IMR-90 (cell line): ENCODE measurements at regions not wholly inside any gene's neighbourhood (a gene's known extent, or its start where the extent isn't known, plus 50 kb on each side); places are given as distances from the start of the nearest gene placed in this dataset.

Experiments
- ATAC-seq: fragments of 200-7000 bp; cut with Tn5 transposase; 2 replicates; pipeline ENCODE4 v1.9.1; 2020; ENCODE audit warnings: low read depth, mild to moderate bottlenecking, moderate library complexity
- BruUV-seq: library from RNA; stranded (reverse); fragments of 400-500 nt; replicated peaks from 2 replicates; lab custom pipeline; 2021; lab: Mats Ljungman, UMichigan
- CTCF ChIA-PET: fragments of 300-600 bp; formaldehyde crosslinking; extraction: SDS; loops from one replicate; lab custom pipeline; 2021; ENCODE audit warnings: antibody characterized with exemption; lab: Yijun Ruan, JAX
- POLR2A ChIA-PET: fragments of 300-600 bp; sonication (Branson Sonifier 250); formaldehyde crosslinking; loops from one replicate; lab custom pipeline; 2022; ENCODE audit warnings: antibody characterized with exemption; ENCODE audit not compliant: unreplicated experiment; lab: Charles Lee
- DNase-seq: peaks from one replicate; pipeline ENCODE4 v3.0.0; 2013
- H2AFZ ChIP-seq: replicated peaks from 2 replicates; pipeline ENCODE3; 2013; ENCODE audit warnings: low read length, mild to moderate bottlenecking; ENCODE audit not compliant: poor library complexity
- H2AK5ac ChIP-seq: 2 replicates; pipeline ENCODE4 v1.6.1; 2013; ENCODE audit warnings: low read depth, low read length, inconsistent platforms
- H2AK9ac ChIP-seq: replicated peaks from 2 replicates; pipeline ENCODE3; 2013; ENCODE audit warnings: mild to moderate bottlenecking, low read depth, low read length, moderate library complexity; ENCODE audit not compliant: poor library complexity
- H2BK120ac ChIP-seq: 2 replicates; pipeline ENCODE4 v1.6.1; 2013; ENCODE audit warnings: low read depth, low read length, inconsistent platforms
- H2BK15ac ChIP-seq: 3 replicates; pipeline ENCODE4 v1.6.1; 2013; ENCODE audit warnings: low read depth, low read length, inconsistent platforms
- H2BK20ac ChIP-seq: 2 replicates; pipeline ENCODE4 v1.6.1; 2013; ENCODE audit warnings: low read depth, mild to moderate bottlenecking, inconsistent platforms, low read length, moderate library complexity
- H2BK5ac ChIP-seq: 2 replicates; pipeline ENCODE4 v1.6.1; 2013; ENCODE audit warnings: mild to moderate bottlenecking, low read depth, low read length, inconsistent platforms; ENCODE audit not compliant: poor library complexity, severe bottlenecking
- H3K14ac ChIP-seq: replicated peaks from 2 replicates; pipeline ENCODE4 v1.6.1; 2013; ENCODE audit warnings: low read depth, low read length, inconsistent platforms
- H3K18ac ChIP-seq: 2 replicates; pipeline ENCODE4 v1.6.1; 2013; ENCODE audit warnings: low read depth, low read length, control low read depth
- H3K23ac ChIP-seq: 2 replicates; pipeline ENCODE4 v1.6.1; 2013; ENCODE audit warnings: low read depth, low read length, inconsistent platforms
- H3K27ac ChIP-seq: 2 replicates; pipeline ENCODE4 v1.5.1; 2013; ENCODE audit warnings: mild to moderate bottlenecking, control low read depth, low read length; ENCODE audit not compliant: insufficient read depth
- H3K27me3 ChIP-seq: 2 replicates; pipeline ENCODE4 v1.6.1; 2013; ENCODE audit warnings: low read length; ENCODE audit not compliant: control insufficient read depth, insufficient read depth
- H3K36me3 ChIP-seq: 2 replicates; pipeline ENCODE4 v1.6.1; 2013; ENCODE audit warnings: low read length, mixed read lengths; ENCODE audit not compliant: control insufficient read depth, insufficient read depth
- H3K4ac ChIP-seq: 2 replicates; pipeline ENCODE4 v1.6.1; 2013; ENCODE audit warnings: low read depth, low read length, inconsistent platforms
- H3K4me1 ChIP-seq: 2 replicates; pipeline ENCODE4 v1.6.1; 2013; ENCODE audit warnings: low read length, mixed read lengths; ENCODE audit not compliant: control insufficient read depth, insufficient read depth
- H3K4me2 ChIP-seq: 2 replicates; pipeline ENCODE4 v1.6.1; 2013; ENCODE audit warnings: low read depth, mild to moderate bottlenecking, control low read depth, low read length, moderate library complexity
- H3K4me3 ChIP-seq: 2 replicates; pipeline ENCODE4 v1.5.1; 2013; ENCODE audit warnings: low read depth, mild to moderate bottlenecking, control low read depth, low read length, moderate library complexity; ENCODE audit not compliant: insufficient read depth
- H3K56ac ChIP-seq: 2 replicates; pipeline ENCODE4 v1.6.1; 2013; ENCODE audit warnings: low read length, inconsistent platforms; ENCODE audit not compliant: insufficient read depth; ENCODE audit errors: extremely low read depth
- H3K79me1 ChIP-seq, 2 experiments: 2 replicates each; pipeline ENCODE4 v1.6.1; 2013; ENCODE audit warnings: low read length in 2 of 2, inconsistent platforms in 1 of 2, low read depth in 1 of 2
- H3K9ac ChIP-seq: 2 replicates; pipeline ENCODE4 v1.6.1; 2013; ENCODE audit warnings: low read depth, low read length, control low read depth
- H3K9me1 ChIP-seq: 2 replicates; pipeline ENCODE4 v1.6.1; 2013; ENCODE audit warnings: low read length, inconsistent platforms; ENCODE audit not compliant: insufficient read depth
- H3K9me3 ChIP-seq: 2 replicates; pipeline ENCODE4 v1.6.1; 2013; ENCODE audit warnings: low read length; ENCODE audit not compliant: control insufficient read depth, insufficient read depth
- H4K20me1 ChIP-seq: 2 replicates; pipeline ENCODE4 v1.6.1; 2013; ENCODE audit warnings: low read length, inconsistent platforms; ENCODE audit not compliant: insufficient read depth
- H4K5ac ChIP-seq: 2 replicates; pipeline ENCODE4 v1.6.1; 2013; ENCODE audit warnings: mild to moderate bottlenecking, low read depth, low read length, control low read depth
- H4K8ac ChIP-seq, 2 experiments: 2 replicates each; pipeline ENCODE4 v1.6.1; 2013; ENCODE audit warnings: low read depth in 2 of 2, low read length in 2 of 2, control low read depth in 1 of 2, inconsistent platforms in 1 of 2
- H4K91ac ChIP-seq: 2 replicates; pipeline ENCODE4 v1.6.1; 2013; ENCODE audit warnings: low read depth, low read length, inconsistent platforms; ENCODE audit not compliant: insufficient read depth
- BHLHE40 ChIP-seq: fragments of 150-350 bp; IDR thresholded peaks from 2 replicates; pipeline ENCODE4 v1.6.1; 2016; ENCODE audit warnings: mild to moderate bottlenecking, low read depth, low read length
- MAFK ChIP-seq: IDR thresholded peaks from 2 replicates; pipeline ENCODE4 v1.6.1; 2012; ENCODE audit warnings: low read depth, low read length, improper control_type of control experiment
- RFX5 ChIP-seq: IDR thresholded peaks from 2 replicates; pipeline ENCODE4 v1.8.0; 2012; ENCODE audit warnings: low read depth, mild to moderate bottlenecking, low read length, moderate library complexity
- WGBS, 2 experiments: methylation state at CpG; one replicate each; pipeline versions ENCODE4 v1.1.5 to v1.1.7; 2013; ENCODE audit warnings: missing lambda C conversion rate in 2 of 2; ENCODE audit not compliant: insufficient read length in 1 of 2; ENCODE audit errors: extremely low coverage in 2 of 2; 5-methylcytosine and 5-hydroxymethylcytosine counted together
- dilution Hi-C: fragments of 300-500 bp; cut with HindIII; formaldehyde crosslinking; loops from one replicate; pipeline ENCODE4 v1.14.3; 2018; ENCODE audit warnings: low sequenced_read_pairs; ENCODE audit not compliant: unreplicated experiment
- in situ Hi-C: fragments of 300-500 bp; cut with MboI; formaldehyde crosslinking; loops from 3 replicates; pipeline ENCODE4 v1.14.3; 2019; ENCODE audit warnings: low sequenced_read_pairs, inconsistent platforms, mixed read lengths
- intact Hi-C: fragments of 100-400 bp; cut with micrococcal nuclease; formaldehyde crosslinking; loops from 2 replicates; pipeline ENCODE4 v1.10.0; 2022

- Histone ChIP-seq H3K36me3 (no peaks in the 10 kb centered on the region), H2BK120ac (no peak overlapping the region), H4K8ac (no peak overlapping the region), H3K4me2 (no peak overlapping the region), H3K56ac (no peak overlapping the region), H3K18ac (no peak overlapping the region), H2AFZ (no peak overlapping the region), H4K91ac (no peak overlapping the region), H2AK9ac (no peak overlapping the region), H3K23ac (no peak overlapping the region), H2BK20ac (no peak overlapping the region), H4K20me1 (no peaks in the 10 kb centered on the region), H2AK5ac (no peak overlapping the region), H3K4me3 (no peak overlapping the region), H4K5ac (no peak overlapping the region), H3K9ac (no peak overlapping the region), H3K9me1 (no peaks in the 10 kb centered on the region), H3K79me1 (no peaks in the 10 kb centered on the region), H3K9me3 (no peaks in the 10 kb centered on the region), H2BK5ac (no peak overlapping the region), H2BK15ac (no peak overlapping the region), H3K4me1 (peaks cover 3% of the 10 kb centered on the region; the same call in 1 of the 2 replicates), H3K14ac (no peak overlapping the region), H3K4ac (no peak overlapping the region), H3K27me3 (peaks cover 42% of the 10 kb centered on the region), H3K27ac (no peak overlapping the region)
- no TSS peak for BruUV-seq
- ATAC-seq = no peak
- dilution Hi-C loops (no loop called here), in situ Hi-C loops (no loop called here), intact Hi-C loops (no loop called here)
- DNase-seq = no peak
- TF ChIP-seq RFX5 (no peak), MAFK (no peak), BHLHE40 (no peak)
- ChIA-PET POLR2A (no interaction called here), CTCF (no interaction called here)
- 57% methylated on average over 1 of the region's 3 CpGs; no CpG with 5 or more reads in 1 of the 2 experiments for WGBS, 2 experiments
Measured at GRCh38 chr22:27295040-27295439, 506.5 kb downstream of the MN1 start.
